ENCODE measurements at regions not wholly inside any gene's neighbourhood (a gene's known extent, or its start where the extent isn't known, plus 50 kb on each side); places are given as distances from the start of the nearest gene placed in this dataset.

GRCh38 chr3:43159876-43160255 lies 54.0 kb upstream of the POMGNT2 start:
- no peak for TF ChIP-seq POLR2AphosphoS5 (IDR thresholded peaks at IDR 0.05)
- TF ChIP-seq, protein P1, sequence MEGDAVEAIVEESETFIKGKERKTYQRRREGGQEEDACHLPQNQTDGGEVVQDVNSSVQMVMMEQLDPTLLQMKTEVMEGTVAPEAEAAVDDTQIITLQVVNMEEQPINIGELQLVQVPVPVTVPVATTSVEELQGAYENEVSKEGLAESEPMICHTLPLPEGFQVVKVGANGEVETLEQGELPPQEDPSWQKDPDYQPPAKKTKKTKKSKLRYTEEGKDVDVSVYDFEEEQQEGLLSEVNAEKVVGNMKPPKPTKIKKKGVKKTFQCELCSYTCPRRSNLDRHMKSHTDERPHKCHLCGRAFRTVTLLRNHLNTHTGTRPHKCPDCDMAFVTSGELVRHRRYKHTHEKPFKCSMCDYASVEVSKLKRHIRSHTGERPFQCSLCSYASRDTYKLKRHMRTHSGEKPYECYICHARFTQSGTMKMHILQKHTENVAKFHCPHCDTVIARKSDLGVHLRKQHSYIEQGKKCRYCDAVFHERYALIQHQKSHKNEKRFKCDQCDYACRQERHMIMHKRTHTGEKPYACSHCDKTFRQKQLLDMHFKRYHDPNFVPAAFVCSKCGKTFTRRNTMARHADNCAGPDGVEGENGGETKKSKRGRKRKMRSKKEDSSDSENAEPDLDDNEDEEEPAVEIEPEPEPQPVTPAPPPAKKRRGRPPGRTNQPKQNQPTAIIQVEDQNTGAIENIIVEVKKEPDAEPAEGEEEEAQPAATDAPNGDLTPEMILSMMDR (IDR thresholded peaks at IDR 0.05): no peak

All from breast epithelium (tissue), 3 donors.